ENCODE measurements at regions not wholly inside any gene's neighbourhood (a gene's known extent, or its start where the extent isn't known, plus 50 kb on each side); places are given as distances from the start of the nearest gene placed in this dataset.

GRCh38 chr11:15742626-15743519, 613.5 kb downstream of the SOX6 start (continued):
- no peak for TF ChIP-seq CTCF (conservative IDR thresholded peaks at IDR 0.05; ENCODE audit: low read depth in 2 of 2)
- no peak for TF ChIP-seq CREB1 (CRISPR knock-in tag; IDR thresholded peaks at IDR 0.05; ENCODE audit: low read depth)
- TF ChIP-seq JUNB (IDR thresholded peaks at IDR 0.05; ENCODE audit: unreplicated experiment), result no peak
- TF ChIP-seq POLR2AphosphoS5 (IDR thresholded peaks at IDR 0.05; ENCODE audit: low read depth), result no peak

- no peaks in the 10 kb centered on the region for H3K9me3 Mint-ChIP-seq
- Histone ChIP-seq H3K9me2 (ENCODE audit: insufficient read depth) (no peaks in the 10 kb centered on the region), H4K20me1 (replicated peaks; ENCODE audit: insufficient read depth) (no peaks in the 10 kb centered on the region), H2AFZ (no peak overlapping the region), H3K27me3 (ENCODE audit: insufficient read depth) (no peaks in the 10 kb centered on the region), H3F3A (replicated peaks; ENCODE audit: low read depth) (no peaks in the 10 kb centered on the region), H3K4me3 (no peak overlapping the region), H3K4me2 (no peak overlapping the region), H3K4me1 (ENCODE audit: insufficient read depth) (no peaks in the 10 kb centered on the region), H3K36me3 (ENCODE audit: insufficient read depth) (no peaks in the 10 kb centered on the region), H3K27ac (ENCODE audit: low read depth) (no peak overlapping the region), H3K79me2 (replicated peaks; ENCODE audit: insufficient read depth) (no peaks in the 10 kb centered on the region)
- no peak for DNase-seq (ENCODE audit: low spot score)
- H3K4me1 Mint-ChIP-seq, result no peaks in the 10 kb centered on the region; the same call in 2 of the 3 replicates
- H3K36me3 Mint-ChIP-seq (ENCODE audit: low read depth), result no peaks in the 10 kb centered on the region
- no peak for ATAC-seq
- TF ChIP-seq ZNF462 (CRISPR knock-in tag; IDR thresholded peaks at IDR 0.05) (no peak), STAT1 (IDR thresholded peaks at IDR 0.05; ENCODE audit: unreplicated experiment) (no peak), CTCF (conservative IDR thresholded peaks at IDR 0.05; ENCODE audit: low read depth in 2 of 2) (no peak), ZNF331 (CRISPR knock-in tag; IDR thresholded peaks at IDR 0.05; ENCODE audit: low read depth) (no peak), EZH2 (IDR thresholded peaks at IDR 0.05; ENCODE audit: low read depth, unreplicated experiment) (no peak), CREB1 (CRISPR knock-in tag; IDR thresholded peaks at IDR 0.05; ENCODE audit: low read depth) (no peak)
- no peak overlapping the region for H3K27ac Mint-ChIP-seq
- no peaks in the 10 kb centered on the region for H3K27me3 Mint-ChIP-seq (ENCODE audit: insufficient read depth, low read depth, poor library complexity)
- H3K4me3 Mint-ChIP-seq, result no peak overlapping the region
Observed at GRCh38 chr11:15744693-15745092, 611.7 kb downstream of the SOX6 start.
